BLaER1 treated with 17β-estradiol and CSF1 and Interleukin-3, amounts not matched to agents 10 nM and 100 nM (cell line): ENCODE measurements at regions not wholly inside any gene's neighbourhood (a gene's known extent, or its start where the extent isn't known, plus 50 kb on each side); places are given as distances from the start of the nearest gene placed in this dataset.

Experiments used
- H3K27ac ChIP-seq, 11 experiments: shearing (Covaris generic); formaldehyde crosslinking; 2 replicates each; pipeline ENCODE4 v1.8.1; 2022
- H3K27me3 ChIP-seq, 11 experiments: shearing (Covaris generic); formaldehyde crosslinking; 2 replicates each; pipeline ENCODE4 v1.8.1; 2022
- H3K36me3 ChIP-seq, 11 experiments: shearing (Covaris generic); formaldehyde crosslinking; 2 replicates each; pipeline ENCODE4 v1.8.1; 2022
- H3K4me1 ChIP-seq, 10 experiments: shearing (Covaris generic); formaldehyde crosslinking; 2 replicates each; pipeline ENCODE4 v1.8.1; 2022
- H3K4me2 ChIP-seq, 11 experiments: shearing (Covaris generic); formaldehyde crosslinking; 2 replicates each; pipeline ENCODE4 v1.8.1; 2022
- H3K4me3 ChIP-seq, 10 experiments: shearing (Covaris generic); formaldehyde crosslinking; 2 replicates each; pipeline ENCODE4 v1.8.1; 2022
- H3K9ac ChIP-seq, 11 experiments: shearing (Covaris generic); formaldehyde crosslinking; 2 replicates each; pipeline ENCODE4 v1.8.1; 2022
- H3K9me3 ChIP-seq, 11 experiments: shearing (Covaris generic); formaldehyde crosslinking; replicated peaks in 1 of 11; 2 replicates each; pipeline ENCODE4 v1.8.1; 2022
- H4K20me1 ChIP-seq, 11 experiments: shearing (Covaris generic); formaldehyde crosslinking; 2 replicates each; pipeline ENCODE4 v1.8.1; 2022
- Cebpa-rat ChIP-seq, 11 experiments: shearing (Covaris generic); IDR thresholded peaks; 2 replicates each; pipeline ENCODE4 v1.8.1; 2022

DNA sequence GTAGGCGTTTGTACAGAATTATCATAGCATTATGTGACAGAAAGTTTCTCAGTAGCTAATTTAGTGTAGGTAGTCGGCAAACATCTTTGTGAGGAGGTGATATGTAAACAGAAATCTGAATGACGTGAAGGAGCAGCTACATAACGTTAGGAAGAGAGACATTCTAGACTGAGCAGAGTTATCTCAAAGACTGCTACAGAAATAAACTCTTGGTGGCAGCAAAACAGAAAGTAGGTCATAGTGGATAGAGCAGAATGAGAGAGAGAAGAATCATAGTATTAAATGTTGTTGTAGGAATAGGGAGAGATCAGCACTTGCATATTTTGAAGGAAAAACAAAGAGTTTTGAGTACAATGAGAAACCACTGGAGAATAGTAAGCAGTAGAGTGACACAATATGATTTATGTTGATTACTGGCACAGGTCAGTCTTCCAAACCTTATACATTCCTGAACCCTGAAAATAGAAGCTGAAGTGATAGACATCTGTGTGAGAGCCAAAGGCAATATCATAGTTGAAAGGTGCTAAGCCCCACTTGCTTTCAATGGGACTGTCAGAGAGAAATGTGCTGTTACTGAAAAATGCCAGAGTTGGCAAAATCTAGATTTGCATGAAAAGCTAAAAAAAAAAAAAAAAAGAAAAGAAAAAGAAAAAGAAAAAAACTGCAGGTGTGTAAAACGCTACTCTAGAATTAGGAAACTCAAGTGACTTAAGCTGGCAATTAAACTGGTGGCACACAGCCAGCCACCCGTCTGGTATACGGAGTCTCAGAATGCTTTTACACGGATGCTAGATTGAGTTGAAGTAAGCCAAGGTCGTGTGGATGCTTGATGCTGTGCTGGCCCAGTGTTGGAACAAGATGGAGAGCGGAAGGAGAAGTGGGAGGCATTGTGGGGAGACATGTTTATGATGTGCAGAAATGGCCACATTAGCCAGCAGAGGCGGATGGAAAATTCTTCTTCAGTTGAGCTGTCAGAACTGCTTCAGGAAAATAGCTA is 750.2 kb upstream of the HS3ST1 start:
- Histone ChIP-seq H3K27me3 (no peaks in the 10 kb centered on the region), H3K9me3 (no peaks in the 10 kb centered on the region), H3K4me1 (no peaks in the 10 kb centered on the region), H3K27ac (no peak overlapping the region), H3K4me2 (no peak overlapping the region), H4K20me1 (no peaks in the 10 kb centered on the region), H3K4me3 (no peak overlapping the region), H3K36me3 (no peaks in the 10 kb centered on the region), H3K9ac (no peak overlapping the region)
- no peak for TF ChIP-seq Cebpa-rat (IDR thresholded peaks at IDR 0.05)

DNA sequence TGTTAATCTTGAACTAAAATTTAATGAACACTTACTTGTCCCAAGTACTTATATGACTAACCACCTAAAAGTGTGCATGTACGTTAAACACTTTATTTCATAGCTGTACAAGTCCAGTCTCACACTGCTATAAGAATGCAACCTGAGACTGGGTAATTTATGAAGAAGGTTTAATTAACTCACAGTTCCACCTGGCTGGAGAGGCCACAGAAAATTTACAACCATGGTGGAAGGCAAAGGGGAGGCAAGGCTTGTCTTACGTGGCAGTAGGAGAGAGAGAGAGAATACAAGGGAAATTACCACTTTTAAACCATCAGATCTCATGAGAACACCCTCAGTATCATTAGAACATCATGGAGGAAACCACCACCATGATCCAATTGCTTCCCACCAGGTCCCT is 748.7 kb upstream of the HS3ST1 start:
- Histone ChIP-seq H4K20me1 (no peaks in the 10 kb centered on the region), H3K4me1 (no peaks in the 10 kb centered on the region), H3K4me2 (no peak overlapping the region), H3K9ac (no peak overlapping the region), H3K4me3 (no peak overlapping the region), H3K9me3 (no peaks in the 10 kb centered on the region), H3K36me3 (no peaks in the 10 kb centered on the region), H3K27me3 (no peaks in the 10 kb centered on the region), H3K27ac (no peak overlapping the region)
- TF ChIP-seq Cebpa-rat (IDR thresholded peaks at IDR 0.05) = no peak

DNA sequence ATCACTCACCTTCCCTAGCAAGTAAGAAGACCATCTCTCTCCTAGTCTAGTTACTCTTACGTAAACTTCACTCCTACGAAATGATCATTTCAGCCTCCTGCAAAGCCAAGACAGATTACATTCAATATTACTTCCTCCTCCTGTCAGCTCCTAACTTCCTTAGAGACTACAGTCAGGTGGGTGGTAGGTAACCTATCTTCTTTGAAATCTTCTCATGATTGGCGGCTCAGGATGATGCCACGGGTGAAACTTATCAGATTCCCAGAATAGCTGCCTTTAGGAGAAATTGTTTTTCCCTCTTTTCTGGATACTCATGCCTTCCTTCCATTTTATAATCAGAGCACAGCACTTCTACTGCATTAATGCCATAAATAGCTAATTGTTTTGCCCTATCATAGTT is 744.8 kb upstream of the HS3ST1 start:
- H3K27me3 ChIP-seq = no peaks in the 10 kb centered on the region
- H3K27ac ChIP-seq = no peak overlapping the region
- no peak for TF ChIP-seq Cebpa-rat (IDR thresholded peaks at IDR 0.05)
- no peaks in the 10 kb centered on the region for H4K20me1 ChIP-seq
- H3K9ac ChIP-seq = no peak overlapping the region
- no peak overlapping the region for H3K4me3 ChIP-seq
- no peaks in the 10 kb centered on the region for H3K36me3 ChIP-seq
- H3K4me2 ChIP-seq = no peak overlapping the region
- H3K9me3 ChIP-seq = no peaks in the 10 kb centered on the region
- peaks cover 0 to 4% (median 0%) of the 10 kb centered on the region in 10 experiments; a peak in 1 of 20 replicates for H3K4me1 ChIP-seq

DNA sequence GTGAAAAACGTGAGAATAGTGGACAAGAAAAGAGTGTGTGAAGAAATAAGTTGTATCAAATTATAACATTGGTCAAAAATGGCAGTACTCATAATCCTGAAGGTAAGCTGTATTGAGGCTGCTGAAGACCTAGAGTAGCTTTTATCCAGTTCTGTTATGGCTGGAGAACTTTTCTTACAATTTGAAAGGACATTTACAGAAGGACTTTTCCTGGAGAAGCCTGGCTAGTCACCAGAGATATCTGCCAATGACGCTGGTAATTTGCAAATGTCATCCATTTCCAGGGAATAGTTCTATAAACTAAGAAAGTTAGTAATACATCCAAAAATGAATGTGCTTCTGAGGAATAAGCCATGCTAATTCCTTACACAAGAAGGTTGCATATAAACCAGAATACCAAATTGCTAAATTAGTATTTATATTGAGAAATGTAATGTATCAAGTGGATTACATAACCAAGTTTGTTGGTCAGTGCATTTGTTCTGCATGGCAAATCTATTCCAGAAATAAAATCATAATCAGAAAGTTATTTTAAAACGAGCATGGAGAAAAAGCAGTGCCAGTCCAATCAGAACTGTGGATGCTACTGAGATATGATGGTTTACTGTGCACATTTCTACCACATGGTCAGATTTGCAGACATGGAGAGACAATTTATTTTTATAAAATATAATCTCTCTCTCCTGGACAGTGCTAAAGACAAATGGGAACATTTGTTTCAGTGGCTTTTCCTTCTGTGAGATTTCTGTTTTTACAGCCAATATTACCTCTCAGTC is 743.7 kb upstream of the HS3ST1 start:
- Histone ChIP-seq H3K4me3 (no peak overlapping the region), H4K20me1 (no peaks in the 10 kb centered on the region), H3K4me2 (no peak overlapping the region), H3K9me3 (no peaks in the 10 kb centered on the region), H3K36me3 (no peaks in the 10 kb centered on the region), H3K9ac (no peak overlapping the region), H3K27me3 (no peaks in the 10 kb centered on the region), H3K27ac (no peak overlapping the region), H3K4me1 (peaks cover 0 to 4% (median 0%) of the 10 kb centered on the region in 10 experiments; a peak in 1 of 20 replicates)
- no peak for TF ChIP-seq Cebpa-rat (IDR thresholded peaks at IDR 0.05)

DNA sequence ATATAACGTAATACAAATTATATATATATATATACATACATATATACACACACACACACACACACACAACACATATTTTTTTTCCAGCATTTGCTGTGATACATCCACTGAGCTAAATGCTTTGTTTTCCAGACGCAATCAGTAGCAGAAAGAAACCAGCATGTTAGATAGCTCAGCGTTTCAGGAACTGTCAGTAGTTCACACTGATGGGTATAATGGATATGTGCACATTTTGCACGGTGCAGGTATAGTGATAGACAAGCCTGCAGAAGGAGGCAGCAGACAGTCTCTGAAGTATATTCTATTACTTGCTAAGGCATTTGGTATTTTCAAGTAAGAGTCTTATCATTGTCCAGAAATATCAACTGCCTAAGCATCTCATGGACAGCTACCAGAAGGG is 741.6 kb upstream of the HS3ST1 start:
- H3K9me3 ChIP-seq = no peaks in the 10 kb centered on the region
- no peak overlapping the region for H3K4me3 ChIP-seq
- no peaks in the 10 kb centered on the region for H3K36me3 ChIP-seq
- peaks cover 0 to 4% (median 0%) of the 10 kb centered on the region in 10 experiments; a peak in 1 of 20 replicates for H3K4me1 ChIP-seq
- H4K20me1 ChIP-seq = no peaks in the 10 kb centered on the region
- H3K4me2 ChIP-seq = no peak overlapping the region
- H3K27ac ChIP-seq = no peak overlapping the region
- TF ChIP-seq Cebpa-rat (IDR thresholded peaks at IDR 0.05) = no peak
- no peak overlapping the region for H3K9ac ChIP-seq
- no peaks in the 10 kb centered on the region for H3K27me3 ChIP-seq

DNA sequence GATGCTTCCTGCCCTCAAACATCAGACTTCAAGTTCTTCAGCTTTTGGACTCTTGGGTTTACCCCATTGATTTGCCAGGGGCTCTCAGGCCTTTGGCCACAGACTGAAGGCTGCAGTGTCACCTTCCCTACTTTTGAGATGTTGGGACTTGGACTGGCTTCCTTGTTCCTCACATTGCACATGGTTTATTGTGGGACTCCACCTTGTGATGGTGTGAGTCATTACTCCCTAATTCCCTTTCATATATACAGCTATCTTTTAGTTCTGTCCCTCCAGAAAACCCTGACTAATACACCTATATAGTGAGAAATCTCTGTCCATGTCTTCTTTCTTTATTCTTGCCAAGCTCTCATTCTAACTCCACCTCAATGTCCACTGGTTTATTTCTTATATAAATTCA is 736.9 kb upstream of the HS3ST1 start:
- H3K27ac ChIP-seq = no peak overlapping the region
- H3K9me3 ChIP-seq = peaks cover 0 to 5% (median 0%) of the 10 kb centered on the region in 11 experiments; a peak in 2 of 22 replicates
- no peak overlapping the region for H3K9ac ChIP-seq
- no peaks in the 10 kb centered on the region for H3K4me1 ChIP-seq
- no peak overlapping the region for H3K4me3 ChIP-seq
- H3K36me3 ChIP-seq = no peaks in the 10 kb centered on the region
- no peak overlapping the region for H3K4me2 ChIP-seq
- no peak for TF ChIP-seq Cebpa-rat (IDR thresholded peaks at IDR 0.05)
- H4K20me1 ChIP-seq = no peaks in the 10 kb centered on the region
- H3K27me3 ChIP-seq = no peaks in the 10 kb centered on the region

DNA sequence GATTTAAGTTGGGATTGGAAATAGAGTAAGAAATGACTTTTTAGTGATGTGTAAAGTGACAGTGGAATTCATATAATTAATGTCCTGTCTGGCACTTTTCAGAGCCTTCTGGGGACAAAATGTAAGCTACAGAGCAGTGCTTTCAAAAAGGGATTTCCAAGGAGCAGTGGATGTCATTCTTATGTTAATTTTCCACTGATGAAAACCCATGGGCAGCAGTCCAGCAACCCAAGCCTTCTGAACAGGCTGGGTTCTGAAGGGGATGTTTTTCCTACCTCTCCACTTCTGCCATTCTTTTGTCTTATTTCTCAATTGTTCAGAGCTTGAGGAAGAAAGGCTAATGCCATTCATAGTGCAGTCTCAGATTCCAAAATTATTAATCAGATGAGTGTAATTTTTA is 717.6 kb upstream of the HS3ST1 start:
- Histone ChIP-seq H3K27ac (no peak overlapping the region), H3K27me3 (no peaks in the 10 kb centered on the region), H3K4me2 (no peak overlapping the region), H4K20me1 (no peaks in the 10 kb centered on the region), H3K36me3 (no peaks in the 10 kb centered on the region), H3K4me1 (peaks cover 0 to 6% (median 0%) of the 10 kb centered on the region in 10 experiments; a peak in 2 of 20 replicates), H3K9ac (no peak overlapping the region), H3K9me3 (peaks cover 0 to 24% (median 0%) of the 10 kb centered on the region in 11 experiments; a peak in 3 of 22 replicates), H3K4me3 (no peak overlapping the region)
- no peak for TF ChIP-seq Cebpa-rat (IDR thresholded peaks at IDR 0.05)

DNA sequence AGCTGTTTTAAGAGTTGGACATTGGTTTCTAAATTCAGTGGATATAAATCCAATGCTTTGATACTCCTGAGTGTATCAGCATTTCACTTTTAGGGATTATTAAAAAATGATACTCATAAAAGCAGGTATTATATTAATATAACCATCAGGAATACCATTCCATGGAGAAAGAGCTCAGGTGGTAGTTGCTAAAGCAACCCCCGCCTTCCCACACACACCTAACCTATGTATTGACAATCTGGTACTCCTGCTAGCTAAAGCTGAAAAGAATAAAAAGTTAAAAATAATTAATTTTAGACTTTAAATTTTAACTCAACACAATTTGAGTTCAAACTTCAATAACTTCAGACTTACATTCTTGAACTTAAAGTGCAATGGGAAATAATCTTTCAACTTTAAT is 717.1 kb upstream of the HS3ST1 start:
- Histone ChIP-seq H3K36me3 (no peaks in the 10 kb centered on the region), H3K27me3 (no peaks in the 10 kb centered on the region), H3K4me1 (peaks cover 0 to 6% (median 0%) of the 10 kb centered on the region in 10 experiments; a peak in 2 of 20 replicates), H3K4me2 (no peak overlapping the region), H3K27ac (no peak overlapping the region), H3K9ac (no peak overlapping the region), H4K20me1 (no peaks in the 10 kb centered on the region), H3K4me3 (no peak overlapping the region), H3K9me3 (peaks cover 0 to 18% (median 0%) of the 10 kb centered on the region in 11 experiments; a peak in 3 of 22 replicates)
- no peak for TF ChIP-seq Cebpa-rat (IDR thresholded peaks at IDR 0.05)

DNA sequence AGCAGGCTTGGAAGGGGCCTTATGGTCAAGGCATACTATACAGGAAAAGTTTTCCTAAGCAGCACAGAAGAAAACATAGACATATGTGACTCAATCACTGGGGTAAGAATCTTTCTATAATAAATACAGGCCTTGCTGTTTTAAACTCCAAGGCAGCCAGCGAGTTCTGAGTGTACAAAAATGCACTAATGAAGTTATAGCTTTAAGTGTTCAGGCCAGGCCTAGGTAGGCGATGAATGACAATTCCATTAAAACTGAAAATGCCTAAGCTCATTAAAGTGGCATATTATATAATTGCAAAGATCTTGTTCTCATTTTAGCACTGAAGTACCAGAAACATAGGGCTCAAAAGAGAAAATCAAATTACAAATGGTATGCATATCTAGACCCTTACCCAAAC is 716.4 kb upstream of the HS3ST1 start:
- no peak for TF ChIP-seq Cebpa-rat (IDR thresholded peaks at IDR 0.05)
- Histone ChIP-seq H3K27me3 (no peaks in the 10 kb centered on the region), H3K9me3 (peaks cover 0 to 12% (median 0%) of the 10 kb centered on the region in 11 experiments; a peak in 3 of 22 replicates)

More for the DNA sequence above, 716.4 kb upstream of the HS3ST1 start:
- H3K4me1 ChIP-seq = peaks cover 0 to 6% (median 0%) of the 10 kb centered on the region in 10 experiments; a peak in 2 of 20 replicates
- no peaks in the 10 kb centered on the region for H3K36me3 ChIP-seq
- no peaks in the 10 kb centered on the region for H4K20me1 ChIP-seq
- no peak overlapping the region for H3K4me2 ChIP-seq
- no peak overlapping the region for H3K9ac ChIP-seq
- H3K27ac ChIP-seq = no peak overlapping the region
- no peak overlapping the region for H3K4me3 ChIP-seq
